HG03196 (cell line): ENCODE measurements at regions not wholly inside any gene's neighbourhood (a gene's known extent, or its start where the extent isn't known, plus 50 kb on each side); places are given as distances from the start of the nearest gene placed in this dataset.

Experiments
- ATAC-seq: cut with Tn5 transposase; IDR thresholded peaks from one replicate; pipeline ENCODE4 v1.9.1; 2021; ENCODE audit not compliant: unreplicated experiment

GRCh38 chr2:199136242-199136641, 321.5 kb downstream of the SATB2 start:
- ATAC-seq = no peak

GRCh38 chr2:199131876-199132275, 325.9 kb downstream of the SATB2 start:
- ATAC-seq = no peak

GRCh38 chr2:199131136-199131655, 326.5 kb downstream of the SATB2 start:
- ATAC-seq = no peak

- ATAC-seq = no peak
Measured at GRCh38 chr2:199130501-199130900, 327.2 kb downstream of the SATB2 start.

GRCh38 chr2:199128476-199129229, 329.1 kb downstream of the SATB2 start:
- no peak for ATAC-seq

- ATAC-seq = no peak
Measured at GRCh38 chr2:199119796-199120195, 337.9 kb downstream of the SATB2 start.

GRCh38 chr2:199118673-199119112, 339.0 kb downstream of the SATB2 start:
- no peak for ATAC-seq

- no peak for ATAC-seq
Measured at GRCh38 chr2:199115169-199115568, 342.6 kb downstream of the SATB2 start.

GRCh38 chr2:199113111-199113510, 344.6 kb downstream of the SATB2 start:
- no peak for ATAC-seq

GRCh38 chr2:199111458-199111857, 346.3 kb downstream of the SATB2 start:
- ATAC-seq = no peak

- no peak for ATAC-seq
Measured at GRCh38 chr2:199108056-199108455, 349.7 kb downstream of the SATB2 start.

GRCh38 chr2:199105826-199106225, 351.9 kb downstream of the SATB2 start:
- no peak for ATAC-seq

GRCh38 chr2:199101487-199101886, 356.3 kb downstream of the SATB2 start:
- ATAC-seq = no peak

GRCh38 chr2:199100326-199101110, 357.2 kb downstream of the SATB2 start:
- ATAC-seq = no peak

- ATAC-seq = no peak
Measured at GRCh38 chr2:199092419-199092818, 365.3 kb downstream of the SATB2 start.

- ATAC-seq = no peak
Measured at GRCh38 chr2:199085261-199085660, 372.5 kb downstream of the SATB2 start.

- ATAC-seq = no peak
Measured at GRCh38 chr2:199070322-199070949, 387.3 kb downstream of the SATB2 start.

GRCh38 chr2:199064201-199064600, 393.5 kb downstream of the SATB2 start:
- no peak for ATAC-seq

- ATAC-seq = no peak
Measured at GRCh38 chr2:199057936-199058335, 399.8 kb downstream of the SATB2 start.

GRCh38 chr2:199055336-199055735, 402.4 kb downstream of the SATB2 start:
- no peak for ATAC-seq

GRCh38 chr2:199042660-199043379, 414.9 kb downstream of the SATB2 start:
- ATAC-seq = no peak
